K562 (cell line): ENCODE measurements at regions not wholly inside any gene's neighbourhood (a gene's known extent, or its start where the extent isn't known, plus 50 kb on each side); places are given as distances from the start of the nearest gene placed in this dataset.

Experiments used
- ATAC-seq: fragments of 200-7000 bp; cut with Tn5 transposase; 3 replicates; pipeline ENCODE4 v1.9.1; 2020; ENCODE audit warnings: moderate library complexity
- BruUV-seq: library from RNA; stranded (reverse); fragments of 400-500 nt; replicated peaks from 2 replicates; lab custom pipeline; 2021; lab: Mats Ljungman, UMichigan
- CTCF ChIA-PET: fragments of 300-600 bp; formaldehyde crosslinking; extraction: SDS; loops from one replicate; lab custom pipeline; 2021; ENCODE audit warnings: low intra/inter-chr PET ratio; lab: Yijun Ruan, JAX
- POLR2A ChIA-PET: fragments of 300-600, 350-650 bp; sonication (Branson Sonifier 250); formaldehyde crosslinking; extraction: SDS; loops from one replicate; lab custom pipeline; 2021; ENCODE audit warnings: antibody characterized with exemption, inconsistent platforms; lab: Yijun Ruan, JAX
- DNase-seq, 4 experiments: peaks; one replicate each; pipeline versions ENCODE4 v3.0.0 to v3.0.0-alpha.2; 2011 to 2018; ENCODE audit warnings: low spot score in 3 of 4, mixed read lengths in 3 of 4; ENCODE audit errors: extremely low read depth in 1 of 4
- FAIRE-seq: peaks from 2 replicates; lab custom pipeline; 2011; peaks lifted over from hg19 to GRCh38; lab: Jason Lieb, UNC
- H2AFZ ChIP-seq: 2 replicates; pipeline ENCODE4 v1.6.0; 2011; ENCODE audit warnings: low read depth, low read length, control low read depth, inconsistent platforms
- H3K27ac ChIP-seq: fragments of 200-600 bp; 3 replicates; pipeline ENCODE4 v1.8.0; 2011; ENCODE audit warnings: low read depth, mild to moderate bottlenecking, control low read depth, inconsistent platforms, low read length, moderate library complexity, mixed read lengths; ENCODE audit errors: extremely low read depth
- H3K27me3 ChIP-seq, 2 experiments: fragments of 300-600 bp in 1 of 2; 2 replicates in 1 of 2; 3 replicates in 1 of 2; pipeline versions ENCODE4 v1.6.0 to v1.8.0; 2011; ENCODE audit warnings: inconsistent platforms in 2 of 2, low read length in 2 of 2, mild to moderate bottlenecking in 1 of 2, mixed read lengths in 1 of 2, moderate library complexity in 1 of 2; ENCODE audit not compliant: control insufficient read depth in 2 of 2, insufficient read depth in 2 of 2
- H3K36me3 ChIP-seq: fragments of 300-600 bp; 3 replicates; pipeline ENCODE4 v1.8.0; 2011; ENCODE audit warnings: mild to moderate bottlenecking, low read length, inconsistent platforms; ENCODE audit not compliant: control insufficient read depth, insufficient read depth
- H3K4me1 ChIP-seq, 2 experiments: fragments of 200-600 bp in 1 of 2; replicated peaks in 1 of 2; 2 replicates in 1 of 2; 3 replicates in 1 of 2; pipeline versions ENCODE4 v1.5.1 to v1.8.0; 2011; ENCODE audit warnings: inconsistent platforms in 2 of 2, low read length in 2 of 2, mild to moderate bottlenecking in 1 of 2, mixed read lengths in 1 of 2, moderate library complexity in 1 of 2; ENCODE audit not compliant: control insufficient read depth in 2 of 2, insufficient read depth in 2 of 2
- H3K4me2 ChIP-seq: 2 replicates; pipeline ENCODE4 v1.6.1; 2011; ENCODE audit warnings: low read length, control low read depth, inconsistent platforms, mixed read lengths; ENCODE audit not compliant: insufficient read depth
- H3K4me3 ChIP-seq: fragments of 200-600 bp; sonication (generic), shearing (Covaris generic); 2 replicates; pipeline ENCODE4 v1.5.1; 2016; ENCODE audit warnings: control low read depth, inconsistent platforms
- H3K79me2 ChIP-seq: fragments of 200-600 bp; 3 replicates; pipeline ENCODE4 v1.8.0; 2011; ENCODE audit warnings: low read length, inconsistent platforms; ENCODE audit not compliant: control insufficient read depth, insufficient read depth
- H3K9ac ChIP-seq, 2 experiments: 2 replicates each; pipeline versions ENCODE4 v1.6.0 to v1.6.1; 2011; ENCODE audit warnings: low read depth in 2 of 2, low read length in 2 of 2, control low read depth in 1 of 2, inconsistent platforms in 1 of 2, mild to moderate bottlenecking in 1 of 2, mixed read lengths in 1 of 2; ENCODE audit not compliant: insufficient read depth in 1 of 2
- H3K9me1 ChIP-seq: one replicate; pipeline ENCODE4 v1.6.0; 2011; ENCODE audit warnings: inconsistent platforms, mild to moderate bottlenecking, low read length, moderate library complexity; ENCODE audit not compliant: control insufficient read depth, insufficient read depth
- H3K9me3 ChIP-seq: replicated peaks from 2 replicates; pipeline ENCODE4 v1.5.1; 2011; ENCODE audit warnings: low read depth, low read length, inconsistent platforms; ENCODE audit not compliant: control insufficient read depth, insufficient read depth
- H4K20me1 ChIP-seq: replicated peaks from 2 replicates; pipeline ENCODE4 v1.6.1; 2011; ENCODE audit warnings: low read length, inconsistent platforms, mixed read lengths; ENCODE audit not compliant: control insufficient read depth, insufficient read depth
- BCOR ChIP-seq: fragments of 450-650 bp; IDR thresholded peaks from 2 replicates; pipeline ENCODE4 v1.6.1; 2016
- FOXK1 ChIP-seq: sonication (generic); formaldehyde crosslinking; IDR thresholded peaks from 2 replicates; pipeline ENCODE4 v1.8.0; 2022; ENCODE audit warnings: missing genetic modification reagents, mild to moderate bottlenecking, borderline replicate concordance
- HNRNPL ChIP-seq: fragments of 200-400 bp; formaldehyde crosslinking; IDR thresholded peaks from 2 replicates; pipeline ENCODE4 v1.6.1; 2017; ENCODE audit warnings: low read depth, mild to moderate bottlenecking, low read length
- HOXB6 ChIP-seq: fragments of 250-450 bp; sonication (Bioruptor Pico); IDR thresholded peaks from 2 replicates; pipeline ENCODE4 v1.5.1; 2022; ENCODE audit warnings: mild to moderate bottlenecking, borderline replicate concordance
- KDM4B ChIP-seq, 2 experiments: fragments of 450-650 bp in 1 of 2; sonication (generic) in 1 of 2; IDR thresholded peaks; 2 replicates each; pipeline ENCODE4 v1.6.1; 2016 to 2017; ENCODE audit warnings: borderline replicate concordance in 2 of 2, antibody characterized with exemption in 1 of 2, low read depth in 1 of 2, mild to moderate bottlenecking in 1 of 2
- PYGO2 ChIP-seq: fragments of 450-650 bp; IDR thresholded peaks from 2 replicates; pipeline ENCODE4 v1.6.1; 2016; ENCODE audit warnings: mild to moderate bottlenecking, missing genetic modification characterization, moderate library complexity, missing compliant biosample characterization
- SOX6 ChIP-seq: fragments of 450-650 bp; IDR thresholded peaks from 2 replicates; pipeline ENCODE4 v1.6.1; 2014; ENCODE audit warnings: mild to moderate bottlenecking
- STAT5B ChIP-seq: fragments of 250-450 bp; sonication (Bioruptor Pico); IDR thresholded peaks from 2 replicates; pipeline ENCODE4 v1.8.0; 2021; ENCODE audit warnings: mild to moderate bottlenecking, inconsistent platforms
- ZBTB7A ChIP-seq: IDR thresholded peaks from 2 replicates; pipeline ENCODE4 v1.6.1; 2011; ENCODE audit warnings: low read depth, mild to moderate bottlenecking, low read length, moderate library complexity, borderline replicate concordance; ENCODE audit not compliant: control insufficient read depth
- ZNF165 ChIP-seq: fragments of 250-450 bp; sonication (Bioruptor Pico); IDR thresholded peaks from 2 replicates; pipeline ENCODE4 v1.4.0; 2020; ENCODE audit warnings: borderline replicate concordance
- WGBS: fragments of 100-300 bp; shearing (Covaris generic); methylation state at CpG from one replicate; pipeline ENCODE4 v1.1.6; 2016; ENCODE audit warnings: low coverage, mixed read lengths; ENCODE audit not compliant: insufficient coverage; ENCODE audit errors: missing lambda C conversion rate; 5-methylcytosine and 5-hydroxymethylcytosine counted together
- in situ Hi-C: fragments of 300-500 bp; cut with MboI; formaldehyde crosslinking; loops from 4 replicates; pipeline ENCODE4 v1.15.0; 2018; ENCODE audit warnings: inconsistent platforms, mixed read lengths
- intact Hi-C: fragments of 100-400 bp; cut with micrococcal nuclease; formaldehyde crosslinking; loops from 2 replicates; pipeline ENCODE4 v1.14.2; 2022
- TF ChIP-seq, protein P1 (sequence below): fragments of 450-650 bp; IDR thresholded peaks from 2 replicates; pipeline ENCODE4 v1.6.1; 2014; ENCODE audit warnings: low read depth, mild to moderate bottlenecking, moderate library complexity, borderline replicate concordance
- TF ChIP-seq, protein P2 (sequence below): sonication (generic); formaldehyde crosslinking; IDR thresholded peaks from 2 replicates; pipeline ENCODE4 v1.8.0; 2022; ENCODE audit warnings: mild to moderate bottlenecking, missing genetic modification reagents

DNA sequence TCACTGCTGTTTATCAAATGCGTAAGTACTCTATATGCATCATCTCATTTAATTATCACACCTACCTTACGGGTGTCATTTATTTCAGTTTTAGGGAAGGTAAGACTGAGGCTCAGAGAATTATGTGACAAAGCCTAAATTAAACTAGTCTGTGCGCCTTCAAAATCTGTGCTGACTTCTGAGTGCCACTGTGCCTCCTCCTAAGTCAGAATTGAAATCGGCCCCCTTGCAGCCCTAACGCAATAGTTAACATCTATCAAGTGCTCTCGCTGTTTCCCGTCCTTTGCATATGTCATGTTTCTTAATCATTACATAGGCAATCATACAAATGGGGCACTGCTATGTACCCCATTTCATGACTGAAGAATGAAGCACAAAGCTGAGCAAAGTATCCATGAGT is 79.0 kb upstream of the PDE10A start (continued):
- TF ChIP-seq, protein P1, sequence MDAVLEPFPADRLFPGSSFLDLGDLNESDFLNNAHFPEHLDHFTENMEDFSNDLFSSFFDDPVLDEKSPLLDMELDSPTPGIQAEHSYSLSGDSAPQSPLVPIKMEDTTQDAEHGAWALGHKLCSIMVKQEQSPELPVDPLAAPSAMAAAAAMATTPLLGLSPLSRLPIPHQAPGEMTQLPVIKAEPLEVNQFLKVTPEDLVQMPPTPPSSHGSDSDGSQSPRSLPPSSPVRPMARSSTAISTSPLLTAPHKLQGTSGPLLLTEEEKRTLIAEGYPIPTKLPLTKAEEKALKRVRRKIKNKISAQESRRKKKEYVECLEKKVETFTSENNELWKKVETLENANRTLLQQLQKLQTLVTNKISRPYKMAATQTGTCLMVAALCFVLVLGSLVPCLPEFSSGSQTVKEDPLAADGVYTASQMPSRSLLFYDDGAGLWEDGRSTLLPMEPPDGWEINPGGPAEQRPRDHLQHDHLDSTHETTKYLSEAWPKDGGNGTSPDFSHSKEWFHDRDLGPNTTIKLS: no peak
- no peak for TF ChIP-seq ZNF165 (CRISPR knock-in tag)
- no peak for TF ChIP-seq ZBTB7A
- no peak for TF ChIP-seq SOX6
- no peak for TF ChIP-seq HNRNPL
- TF ChIP-seq HOXB6 (CRISPR knock-in tag): no peak
- no peak for TF ChIP-seq FOXK1 (CRISPR knock-in tag)
- TF ChIP-seq KDM4B (IDR thresholded peaks at IDR 0.05; ENCODE audit: borderline replicate concordance in 2 of 2, low read depth in 1 of 2): no peak

DNA sequence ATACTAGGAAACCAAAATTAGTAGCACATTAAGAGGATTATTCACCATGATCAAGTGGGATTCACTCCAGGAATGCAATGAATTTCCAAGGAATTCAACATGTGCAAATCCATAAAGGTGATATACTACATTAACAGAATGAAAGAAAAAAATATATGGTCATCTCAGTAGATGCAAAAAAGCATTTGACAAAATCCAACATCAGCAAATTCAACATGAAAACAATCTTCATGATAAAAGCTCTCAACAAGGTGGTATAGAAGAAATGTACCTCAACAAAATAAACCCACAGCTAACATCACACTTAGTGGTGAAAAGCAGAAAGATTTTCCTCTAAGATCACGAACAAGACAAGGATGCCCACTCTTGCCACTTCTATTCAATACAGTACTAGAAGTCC is 74.4 kb upstream of the PDE10A start:
- ChIA-PET POLR2A (no interaction called here), CTCF (no interaction called here)
- no peak overlapping the region for H3K27ac ChIP-seq
- ATAC-seq (no peak), DNase-seq (no peak), FAIRE-seq (no peak)
- no peaks in the 10 kb centered on the region for H3K4me1 ChIP-seq
- H3K4me3 ChIP-seq: no peak overlapping the region
- no peaks in the 10 kb centered on the region for H4K20me1 ChIP-seq
- 0 out of 5 replicates have a peak, but pooled peaks cover 0 to 2% of the 10 kb centered on the region in 2 experiments for H3K27me3 ChIP-seq
- no peaks in the 10 kb centered on the region for H3K9me1 ChIP-seq
- H2AFZ ChIP-seq: no peak overlapping the region
- H3K4me2 ChIP-seq: no peak overlapping the region
- no TSS peak for BruUV-seq
- no peaks in the 10 kb centered on the region for H3K36me3 ChIP-seq
- H3K79me2 ChIP-seq: no peaks in the 10 kb centered on the region
- WGBS: 0% methylated on average over 1 of the region's 1 CpG
- in situ Hi-C loops (no loop called here), intact Hi-C loops (no loop called here)
- H3K9ac ChIP-seq: no peak overlapping the region
- no peaks in the 10 kb centered on the region for H3K9me3 ChIP-seq
- TF ChIP-seq, protein P2, sequence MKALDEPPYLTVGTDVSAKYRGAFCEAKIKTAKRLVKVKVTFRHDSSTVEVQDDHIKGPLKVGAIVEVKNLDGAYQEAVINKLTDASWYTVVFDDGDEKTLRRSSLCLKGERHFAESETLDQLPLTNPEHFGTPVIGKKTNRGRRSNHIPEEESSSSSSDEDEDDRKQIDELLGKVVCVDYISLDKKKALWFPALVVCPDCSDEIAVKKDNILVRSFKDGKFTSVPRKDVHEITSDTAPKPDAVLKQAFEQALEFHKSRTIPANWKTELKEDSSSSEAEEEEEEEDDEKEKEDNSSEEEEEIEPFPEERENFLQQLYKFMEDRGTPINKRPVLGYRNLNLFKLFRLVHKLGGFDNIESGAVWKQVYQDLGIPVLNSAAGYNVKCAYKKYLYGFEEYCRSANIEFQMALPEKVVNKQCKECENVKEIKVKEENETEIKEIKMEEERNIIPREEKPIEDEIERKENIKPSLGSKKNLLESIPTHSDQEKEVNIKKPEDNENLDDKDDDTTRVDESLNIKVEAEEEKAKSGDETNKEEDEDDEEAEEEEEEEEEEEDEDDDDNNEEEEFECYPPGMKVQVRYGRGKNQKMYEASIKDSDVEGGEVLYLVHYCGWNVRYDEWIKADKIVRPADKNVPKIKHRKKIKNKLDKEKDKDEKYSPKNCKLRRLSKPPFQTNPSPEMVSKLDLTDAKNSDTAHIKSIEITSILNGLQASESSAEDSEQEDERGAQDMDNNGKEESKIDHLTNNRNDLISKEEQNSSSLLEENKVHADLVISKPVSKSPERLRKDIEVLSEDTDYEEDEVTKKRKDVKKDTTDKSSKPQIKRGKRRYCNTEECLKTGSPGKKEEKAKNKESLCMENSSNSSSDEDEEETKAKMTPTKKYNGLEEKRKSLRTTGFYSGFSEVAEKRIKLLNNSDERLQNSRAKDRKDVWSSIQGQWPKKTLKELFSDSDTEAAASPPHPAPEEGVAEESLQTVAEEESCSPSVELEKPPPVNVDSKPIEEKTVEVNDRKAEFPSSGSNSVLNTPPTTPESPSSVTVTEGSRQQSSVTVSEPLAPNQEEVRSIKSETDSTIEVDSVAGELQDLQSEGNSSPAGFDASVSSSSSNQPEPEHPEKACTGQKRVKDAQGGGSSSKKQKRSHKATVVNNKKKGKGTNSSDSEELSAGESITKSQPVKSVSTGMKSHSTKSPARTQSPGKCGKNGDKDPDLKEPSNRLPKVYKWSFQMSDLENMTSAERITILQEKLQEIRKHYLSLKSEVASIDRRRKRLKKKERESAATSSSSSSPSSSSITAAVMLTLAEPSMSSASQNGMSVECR: no peak
- TF ChIP-seq PYGO2 (tag) (no peak), STAT5B (CRISPR knock-in tag) (no peak), BCOR (no peak)
